ENCODE measurements at regions not wholly inside any gene's neighbourhood (a gene's known extent, or its start where the extent isn't known, plus 50 kb on each side); places are given as distances from the start of the nearest gene placed in this dataset.

DNA sequence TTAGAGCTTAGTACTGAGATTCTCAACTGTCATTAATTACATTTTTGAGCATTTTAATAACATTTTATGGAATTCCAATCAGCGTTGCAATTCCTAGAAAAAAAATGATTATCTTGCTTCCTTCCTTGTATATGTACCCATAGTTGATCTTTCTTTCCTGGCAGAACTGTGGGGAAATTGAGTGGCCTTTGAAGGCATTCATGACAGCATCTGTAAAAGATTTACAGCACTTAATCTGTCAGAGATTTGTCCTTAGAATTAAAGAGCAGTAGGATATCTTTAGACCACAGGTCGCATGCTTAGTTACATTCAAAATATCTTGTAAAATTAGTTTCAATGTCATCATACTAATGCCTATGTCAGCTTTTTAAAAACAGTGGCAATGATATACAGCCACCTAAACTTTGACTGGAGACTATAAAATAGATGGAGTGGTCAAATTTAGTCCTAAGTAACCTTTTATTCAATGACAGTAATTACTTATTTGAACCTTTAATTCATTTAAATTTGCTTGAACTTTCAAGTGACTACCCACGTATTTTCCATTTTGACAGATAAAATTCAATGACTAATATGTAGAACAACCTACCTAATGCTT is 692.0 kb downstream of the NCAM2 start:
- TF ChIP-seq, protein P1, sequence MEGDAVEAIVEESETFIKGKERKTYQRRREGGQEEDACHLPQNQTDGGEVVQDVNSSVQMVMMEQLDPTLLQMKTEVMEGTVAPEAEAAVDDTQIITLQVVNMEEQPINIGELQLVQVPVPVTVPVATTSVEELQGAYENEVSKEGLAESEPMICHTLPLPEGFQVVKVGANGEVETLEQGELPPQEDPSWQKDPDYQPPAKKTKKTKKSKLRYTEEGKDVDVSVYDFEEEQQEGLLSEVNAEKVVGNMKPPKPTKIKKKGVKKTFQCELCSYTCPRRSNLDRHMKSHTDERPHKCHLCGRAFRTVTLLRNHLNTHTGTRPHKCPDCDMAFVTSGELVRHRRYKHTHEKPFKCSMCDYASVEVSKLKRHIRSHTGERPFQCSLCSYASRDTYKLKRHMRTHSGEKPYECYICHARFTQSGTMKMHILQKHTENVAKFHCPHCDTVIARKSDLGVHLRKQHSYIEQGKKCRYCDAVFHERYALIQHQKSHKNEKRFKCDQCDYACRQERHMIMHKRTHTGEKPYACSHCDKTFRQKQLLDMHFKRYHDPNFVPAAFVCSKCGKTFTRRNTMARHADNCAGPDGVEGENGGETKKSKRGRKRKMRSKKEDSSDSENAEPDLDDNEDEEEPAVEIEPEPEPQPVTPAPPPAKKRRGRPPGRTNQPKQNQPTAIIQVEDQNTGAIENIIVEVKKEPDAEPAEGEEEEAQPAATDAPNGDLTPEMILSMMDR (IDR thresholded peaks at IDR 0.05), result no peak
- no peak for TF ChIP-seq POLR2A (IDR thresholded peaks at IDR 0.05)

Data from breast epithelium (tissue), 3 donors.